Calu3 (cell line): ENCODE measurements at regions not wholly inside any gene's neighbourhood (a gene's known extent, or its start where the extent isn't known, plus 50 kb on each side); places are given as distances from the start of the nearest gene placed in this dataset.

Experiments used
- BruUV-seq: library from RNA; stranded (reverse); fragments of 400-500 nt; replicated peaks from 2 replicates; lab custom pipeline; 2021; lab: Mats Ljungman, UMichigan
- CTCF ChIA-PET: fragments of 300-600 bp; sonication (Branson Sonifier 250); formaldehyde crosslinking; loops from one replicate; lab custom pipeline; 2022; ENCODE audit warnings: antibody characterized with exemption; lab: Charles Lee
- DNase-seq: peaks from one replicate; pipeline ENCODE4 v3.0.0; 2022
- H3K27ac Mint-ChIP-seq: one replicate; pipeline ENCODE4 v1.8.0; 2022; ENCODE audit warnings: mixed read lengths; ENCODE audit not compliant: unreplicated experiment
- H3K27me3 Mint-ChIP-seq: one replicate; pipeline ENCODE4 v1.8.0; 2022; ENCODE audit warnings: mixed read lengths; ENCODE audit not compliant: unreplicated experiment
- H3K36me3 Mint-ChIP-seq: one replicate; pipeline ENCODE4 v1.8.0; 2022; ENCODE audit warnings: mild to moderate bottlenecking, moderate library complexity, mixed read lengths; ENCODE audit not compliant: insufficient read depth, unreplicated experiment
- H3K4me1 Mint-ChIP-seq: one replicate; pipeline ENCODE4 v1.8.0; 2022; ENCODE audit warnings: mild to moderate bottlenecking, low read depth, mixed read lengths; ENCODE audit not compliant: unreplicated experiment
- H3K4me3 Mint-ChIP-seq: one replicate; pipeline ENCODE4 v1.8.0; 2022; ENCODE audit warnings: mild to moderate bottlenecking, low read depth, moderate library complexity, mixed read lengths; ENCODE audit not compliant: unreplicated experiment
- H3K9me3 Mint-ChIP-seq: one replicate; pipeline ENCODE4 v1.8.0; 2022; ENCODE audit warnings: low read depth, mixed read lengths; ENCODE audit not compliant: unreplicated experiment
- CTCF ChIP-seq: fragments of 200-600 bp; IDR thresholded peaks from one replicate; pipeline ENCODE4 v1.8.0; 2022; ENCODE audit warnings: antibody characterized with exemption; ENCODE audit not compliant: unreplicated experiment
- intact Hi-C: fragments of 100-400 bp; cut with micrococcal nuclease; formaldehyde crosslinking; loops from one replicate; pipeline ENCODE4 v1.10.0; 2022; ENCODE audit not compliant: unreplicated experiment

GRCh38 chr2:164114937-164115336 is 379.1 kb upstream of the FIGN start:
- intact Hi-C loops: no loop called here
- TF ChIP-seq CTCF: no peak
- no peaks in the 10 kb centered on the region for H3K27me3 Mint-ChIP-seq
- H3K36me3 Mint-ChIP-seq: no peaks in the 10 kb centered on the region
- no peak overlapping the region for H3K4me3 Mint-ChIP-seq
- DNase-seq: peak; percentile 30
- no TSS peak for BruUV-seq
- CTCF ChIA-PET: no interaction called here
- no peaks in the 10 kb centered on the region for H3K4me1 Mint-ChIP-seq
- no peak overlapping the region for H3K27ac Mint-ChIP-seq
- H3K9me3 Mint-ChIP-seq: no peaks in the 10 kb centered on the region

- no peak overlapping the region for H3K27ac Mint-ChIP-seq
Observed at GRCh38 chr2:164112105-164112504, 376.3 kb upstream of the FIGN start.

GRCh38 chr2:164110515-164110914 is 374.7 kb upstream of the FIGN start:
- no peak overlapping the region for H3K4me3 Mint-ChIP-seq
- no TSS peak for BruUV-seq
- no peak for DNase-seq

More at GRCh38 chr2:164112105-164112504, 376.3 kb upstream of the FIGN start:
- Mint-ChIP-seq H3K36me3 (no peaks in the 10 kb centered on the region), H3K4me1 (no peaks in the 10 kb centered on the region), H3K4me3 (no peak overlapping the region), H3K27me3 (no peaks in the 10 kb centered on the region), H3K9me3 (no peaks in the 10 kb centered on the region)
- no peak for TF ChIP-seq CTCF
- no TSS peak for BruUV-seq
- intact Hi-C loops: no loop called here
- no peak for DNase-seq
- CTCF ChIA-PET: no interaction called here

GRCh38 chr2:164109006-164109405 is 373.2 kb upstream of the FIGN start:
- Mint-ChIP-seq H3K9me3 (no peaks in the 10 kb centered on the region), H3K27me3 (no peaks in the 10 kb centered on the region)

More at GRCh38 chr2:164110515-164110914, 374.7 kb upstream of the FIGN start:
- H3K9me3 Mint-ChIP-seq: no peaks in the 10 kb centered on the region
- H3K36me3 Mint-ChIP-seq: no peaks in the 10 kb centered on the region
- no peaks in the 10 kb centered on the region for H3K4me1 Mint-ChIP-seq
- CTCF ChIA-PET: interaction anchor here (1.1 kb wide), 1 partner anchor 20 kb away, joined by 3 read pairs; no protein-coding TSS in a partner anchor
- intact Hi-C loops: no loop called here
- no peaks in the 10 kb centered on the region for H3K27me3 Mint-ChIP-seq
- no peak for TF ChIP-seq CTCF
- no peak overlapping the region for H3K27ac Mint-ChIP-seq

More at GRCh38 chr2:164109006-164109405, 373.2 kb upstream of the FIGN start:
- CTCF ChIA-PET: no interaction called here
- intact Hi-C loops: no loop called here
- Mint-ChIP-seq H3K4me1 (no peaks in the 10 kb centered on the region), H3K4me3 (no peak overlapping the region), H3K36me3 (no peaks in the 10 kb centered on the region), H3K27ac (no peak overlapping the region)
- no TSS peak for BruUV-seq
- DNase-seq: no peak
- no peak for TF ChIP-seq CTCF
